ENCODE measurements at regions not wholly inside any gene's neighbourhood (a gene's known extent, or its start where the extent isn't known, plus 50 kb on each side); places are given as distances from the start of the nearest gene placed in this dataset.
A peak's percentile ranks its signal among the peaks of the same experiment; 100 is the strongest.

GRCh38 chr6:111973927-111974639, 79.8 kb upstream of the CCN6 start:
- H3K79me2 ChIP-seq (replicated peaks; ENCODE audit: insufficient read depth, low read length): no peaks in the 10 kb centered on the region
- H2AFZ ChIP-seq (ENCODE audit: low read depth, low read length): no peak overlapping the region

GRCh38 chr6:111975466-111975865, 78.4 kb upstream of the CCN6 start:
- Histone ChIP-seq H3K36me3 (ENCODE audit: insufficient read depth, low read length) (no peaks in the 10 kb centered on the region), H3F3A (ENCODE audit: insufficient read depth, low read length, poor library complexity, severe bottlenecking) (no peaks in the 10 kb centered on the region), H3K9me3 (ENCODE audit: low read length) (no peaks in the 10 kb centered on the region), H3K27ac (ENCODE audit: low read length) (no peak overlapping the region), H4K20me1 (ENCODE audit: insufficient read depth) (no peaks in the 10 kb centered on the region), H3K4me2 (ENCODE audit: low read length) (no peak overlapping the region), H3K9ac (ENCODE audit: low read length) (no peak overlapping the region), H3K9me2 (ENCODE audit: insufficient read depth, low read length) (no peaks in the 10 kb centered on the region), H3K79me2 (replicated peaks; ENCODE audit: insufficient read depth, low read length) (no peaks in the 10 kb centered on the region), H2AFZ (ENCODE audit: low read depth, low read length) (no peak overlapping the region), H3K4me3 (ENCODE audit: low read length) (no peak overlapping the region), H3K27me3 (ENCODE audit: insufficient read depth, low read depth, low read length) (no peaks in the 10 kb centered on the region)
- TF ChIP-seq POLR2AphosphoS5 (IDR thresholded peaks at IDR 0.05) (no peak), EP300 (conservative IDR thresholded peaks at IDR 0.05; ENCODE audit: poor library complexity, severe bottlenecking) (no peak), SMC3 (conservative IDR thresholded peaks at IDR 0.05; ENCODE audit: poor library complexity) (no peak), CTCF (IDR thresholded peaks at IDR 0.05; ENCODE audit: poor library complexity, severe bottlenecking) (no peak), TAF1 (IDR thresholded peaks at IDR 0.05; ENCODE audit: low read depth) (no peak), RAD21 (conservative IDR thresholded peaks at IDR 0.05) (no peak), EZH2 (IDR thresholded peaks at IDR 0.05; ENCODE audit: borderline replicate concordance, insufficient read depth, low read length, poor library complexity, severe bottlenecking) (no peak)

More at GRCh38 chr6:111973927-111974639, 79.8 kb upstream of the CCN6 start:
- peak overlapping the region; percentile 43 for H3K4me2 ChIP-seq (ENCODE audit: low read length)
- H3K27me3 ChIP-seq (ENCODE audit: insufficient read depth, low read depth, low read length): no peaks in the 10 kb centered on the region
- H3K9me2 ChIP-seq (ENCODE audit: insufficient read depth, low read length): no peaks in the 10 kb centered on the region
- TF ChIP-seq SMC3 (conservative IDR thresholded peaks at IDR 0.05; ENCODE audit: poor library complexity) (peak; percentile 30), EP300 (conservative IDR thresholded peaks at IDR 0.05; ENCODE audit: poor library complexity, severe bottlenecking) (peak; percentile 64), TAF1 (IDR thresholded peaks at IDR 0.05; ENCODE audit: low read depth) (no peak), CTCF (IDR thresholded peaks at IDR 0.05; ENCODE audit: poor library complexity, severe bottlenecking) (no peak), EZH2 (IDR thresholded peaks at IDR 0.05; ENCODE audit: borderline replicate concordance, insufficient read depth, low read length, poor library complexity, severe bottlenecking) (no peak), REST (IDR thresholded peaks at IDR 0.05; ENCODE audit: borderline replicate concordance) (peak; percentile 21), MXI1 (conservative IDR thresholded peaks at IDR 0.05; ENCODE audit: poor library complexity, severe bottlenecking) (peak; percentile 46), RAD21 (conservative IDR thresholded peaks at IDR 0.05) (no peak), POLR2AphosphoS5 (IDR thresholded peaks at IDR 0.05) (peak; percentile 59)
- H4K20me1 ChIP-seq (ENCODE audit: insufficient read depth): no peaks in the 10 kb centered on the region
- H3K27ac ChIP-seq (ENCODE audit: low read length): peak overlapping the region; percentile 85
- H3K4me3 ChIP-seq (ENCODE audit: low read length): peak overlapping the region; percentile 26
- H3F3A ChIP-seq (ENCODE audit: insufficient read depth, low read length, poor library complexity, severe bottlenecking): no peaks in the 10 kb centered on the region
- no peaks in the 10 kb centered on the region for H3K9me3 ChIP-seq (ENCODE audit: low read length)
- no peaks in the 10 kb centered on the region for H3K36me3 ChIP-seq (ENCODE audit: insufficient read depth, low read length)
- H3K9ac ChIP-seq (ENCODE audit: low read length): peak overlapping the region; percentile 50
